ENCODE measurements at regions not wholly inside any gene's neighbourhood (a gene's known extent, or its start where the extent isn't known, plus 50 kb on each side); places are given as distances from the start of the nearest gene placed in this dataset.

DNA sequence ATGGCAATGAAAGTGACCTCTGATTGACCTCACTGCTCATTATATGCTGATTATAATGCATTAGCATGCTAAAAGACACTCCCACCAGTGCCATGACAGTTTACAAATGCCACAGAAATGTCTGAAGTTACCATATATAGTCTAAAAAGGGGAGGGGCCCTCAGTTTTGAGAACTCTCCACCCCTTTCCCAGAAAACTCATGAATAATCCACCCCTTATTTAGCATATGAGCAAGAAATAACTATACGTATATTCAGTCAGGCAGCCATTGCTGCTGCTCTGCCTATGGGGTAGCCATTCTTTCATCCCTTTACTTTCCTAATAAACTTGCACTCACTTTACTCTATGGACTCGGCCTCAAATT is 163.1 kb downstream of the ESM1 start:
- WGBS (ENCODE audit: low lambda C conversion rate) = 60% methylated on average over 2 of the region's 2 CpGs
- POLR2A ChIA-PET = no interaction called here
- DNase-seq = no peak
- no peaks in the 10 kb centered on the region for H3K79me2 ChIP-seq (ENCODE audit: insufficient read depth)
- H3K4me2 ChIP-seq = no peak overlapping the region
- H3K9me3 ChIP-seq = no peaks in the 10 kb centered on the region
- no peak overlapping the region for H3K9ac ChIP-seq
- no peak overlapping the region for H2AFZ ChIP-seq (ENCODE audit: low read depth)
- TF ChIP-seq SIN3A (IDR thresholded peaks at IDR 0.05; ENCODE audit: borderline replicate concordance, low read depth, low read length) = no peak
- TF ChIP-seq GATA2 (CRISPR knock-in tag; IDR thresholded peaks at IDR 0.05) = no peak
- TF ChIP-seq, protein P1, sequence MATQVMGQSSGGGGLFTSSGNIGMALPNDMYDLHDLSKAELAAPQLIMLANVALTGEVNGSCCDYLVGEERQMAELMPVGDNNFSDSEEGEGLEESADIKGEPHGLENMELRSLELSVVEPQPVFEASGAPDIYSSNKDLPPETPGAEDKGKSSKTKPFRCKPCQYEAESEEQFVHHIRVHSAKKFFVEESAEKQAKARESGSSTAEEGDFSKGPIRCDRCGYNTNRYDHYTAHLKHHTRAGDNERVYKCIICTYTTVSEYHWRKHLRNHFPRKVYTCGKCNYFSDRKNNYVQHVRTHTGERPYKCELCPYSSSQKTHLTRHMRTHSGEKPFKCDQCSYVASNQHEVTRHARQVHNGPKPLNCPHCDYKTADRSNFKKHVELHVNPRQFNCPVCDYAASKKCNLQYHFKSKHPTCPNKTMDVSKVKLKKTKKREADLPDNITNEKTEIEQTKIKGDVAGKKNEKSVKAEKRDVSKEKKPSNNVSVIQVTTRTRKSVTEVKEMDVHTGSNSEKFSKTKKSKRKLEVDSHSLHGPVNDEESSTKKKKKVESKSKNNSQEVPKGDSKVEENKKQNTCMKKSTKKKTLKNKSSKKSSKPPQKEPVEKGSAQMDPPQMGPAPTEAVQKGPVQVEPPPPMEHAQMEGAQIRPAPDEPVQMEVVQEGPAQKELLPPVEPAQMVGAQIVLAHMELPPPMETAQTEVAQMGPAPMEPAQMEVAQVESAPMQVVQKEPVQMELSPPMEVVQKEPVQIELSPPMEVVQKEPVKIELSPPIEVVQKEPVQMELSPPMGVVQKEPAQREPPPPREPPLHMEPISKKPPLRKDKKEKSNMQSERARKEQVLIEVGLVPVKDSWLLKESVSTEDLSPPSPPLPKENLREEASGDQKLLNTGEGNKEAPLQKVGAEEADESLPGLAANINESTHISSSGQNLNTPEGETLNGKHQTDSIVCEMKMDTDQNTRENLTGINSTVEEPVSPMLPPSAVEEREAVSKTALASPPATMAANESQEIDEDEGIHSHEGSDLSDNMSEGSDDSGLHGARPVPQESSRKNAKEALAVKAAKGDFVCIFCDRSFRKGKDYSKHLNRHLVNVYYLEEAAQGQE (IDR thresholded peaks at IDR 0.05; ENCODE audit: low read depth, low read length) = no peak
- TF ChIP-seq EP300 (IDR thresholded peaks at IDR 0.05; ENCODE audit: borderline replicate concordance in 1 of 2, low read depth in 1 of 2, low read length in 1 of 2) = no peak
- no peak for TF ChIP-seq MXI1 (IDR thresholded peaks at IDR 0.05; ENCODE audit: low read depth, low read length)
- no peaks in the 10 kb centered on the region for H3K4me1 ChIP-seq (ENCODE audit: control insufficient read depth in 1 of 2, insufficient read depth in 2 of 2, low read depth in 1 of 2, low read length in 1 of 2)
- H3F3A ChIP-seq (replicated peaks; ENCODE audit: insufficient read depth) = peaks cover 7% of the 10 kb centered on the region
- H4K20me1 ChIP-seq (ENCODE audit: insufficient read depth) = no peaks in the 10 kb centered on the region
- H3K27me3 ChIP-seq (ENCODE audit: insufficient read depth) = no peaks in the 10 kb centered on the region
- H3K4me3 ChIP-seq (ENCODE audit: low read depth in 2 of 2, low read length in 1 of 2) = no peak overlapping the region
- H3K9me2 ChIP-seq = no peaks in the 10 kb centered on the region
- H3K27ac ChIP-seq (ENCODE audit: low read depth in 2 of 2, low read length in 1 of 2) = no peak overlapping the region
- CTCF ChIA-PET = interaction anchor here (2.2 kb wide), 1 partner anchor 305 kb away, joined by 13 read pairs; the partner anchor contains the start of gene SNX18
- H3K36me3 ChIP-seq (replicated peaks in 1 of 2; ENCODE audit: control insufficient read depth in 1 of 2, insufficient read depth in 2 of 2, low read length in 1 of 2) = no peaks in the 10 kb centered on the region

DNA sequence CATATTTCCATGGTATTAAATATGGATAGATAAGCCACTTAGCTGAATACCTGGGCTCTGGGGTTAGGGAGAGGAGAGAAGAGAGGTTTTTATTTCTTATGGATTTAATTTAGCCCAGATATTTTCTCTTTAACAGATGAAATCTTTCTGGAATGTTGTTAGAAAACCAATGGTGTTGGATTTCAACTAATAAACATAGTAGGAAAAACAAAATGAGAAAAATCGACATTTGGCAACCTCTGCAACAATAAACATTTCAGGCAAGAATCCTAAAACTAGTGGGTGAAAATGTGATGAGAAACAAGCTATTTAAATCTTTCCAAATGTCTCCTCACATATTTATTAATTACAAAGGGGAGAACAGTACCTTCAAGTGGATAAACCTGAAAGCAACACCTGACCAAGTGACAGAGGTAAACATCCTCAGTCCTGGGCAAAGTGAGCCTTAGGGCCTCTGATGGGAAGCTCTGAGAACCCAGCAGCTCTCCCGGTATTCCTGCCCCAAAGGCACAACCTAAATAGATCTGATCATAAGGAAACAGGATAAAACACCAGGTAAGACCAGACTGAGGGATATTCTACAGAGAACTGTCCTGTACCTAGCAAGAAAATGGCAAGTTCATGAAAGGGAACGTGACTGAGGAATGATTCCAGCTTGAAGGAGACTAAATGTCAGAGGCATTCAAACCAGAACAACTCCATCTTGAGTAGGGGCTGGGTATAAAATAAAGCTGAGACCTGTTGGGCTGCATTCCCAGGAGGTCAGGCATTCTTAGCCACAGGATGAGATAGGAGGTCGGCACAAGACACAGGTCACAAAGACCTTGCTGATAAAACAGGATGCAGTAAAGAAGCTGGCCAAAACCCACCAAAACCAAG is 163.7 kb downstream of the ESM1 start:
- Histone ChIP-seq H3K9me3 (no peaks in the 10 kb centered on the region), H3F3A (replicated peaks; ENCODE audit: insufficient read depth) (peaks cover 7% of the 10 kb centered on the region), H3K4me3 (ENCODE audit: low read depth in 2 of 2, low read length in 1 of 2) (no peak overlapping the region), H3K9ac (no peak overlapping the region), H3K4me2 (no peak overlapping the region), H3K27ac (ENCODE audit: low read depth in 2 of 2, low read length in 1 of 2) (no peak overlapping the region), H4K20me1 (ENCODE audit: insufficient read depth) (no peaks in the 10 kb centered on the region), H3K9me2 (no peaks in the 10 kb centered on the region), H3K79me2 (ENCODE audit: insufficient read depth) (no peaks in the 10 kb centered on the region), H2AFZ (ENCODE audit: low read depth) (no peak overlapping the region), H3K4me1 (ENCODE audit: control insufficient read depth in 1 of 2, insufficient read depth in 2 of 2, low read depth in 1 of 2, low read length in 1 of 2) (no peaks in the 10 kb centered on the region), H3K27me3 (ENCODE audit: insufficient read depth) (no peaks in the 10 kb centered on the region), H3K36me3 (replicated peaks in 1 of 2; ENCODE audit: control insufficient read depth in 1 of 2, insufficient read depth in 2 of 2, low read length in 1 of 2) (no peaks in the 10 kb centered on the region)
- DNase-seq = no peak
- TF ChIP-seq NFIC (IDR thresholded peaks at IDR 0.05; ENCODE audit: borderline replicate concordance) (no peak), EP300 (IDR thresholded peaks at IDR 0.05; ENCODE audit: borderline replicate concordance in 1 of 2, low read depth in 1 of 2, low read length in 1 of 2) (no peak), ELF1 (IDR thresholded peaks at IDR 0.05) (no peak), FOXJ3 (CRISPR knock-in tag; IDR thresholded peaks at IDR 0.05) (no peak), RAD21 (IDR thresholded peaks at IDR 0.05; ENCODE audit: low read length) (no peak), GABPA (IDR thresholded peaks at IDR 0.05; ENCODE audit: low read depth) (no peak), TAF1 (IDR thresholded peaks at IDR 0.05; ENCODE audit: borderline replicate concordance, low read depth, low read length) (no peak), JUND (IDR thresholded peaks at IDR 0.05) (no peak), EZH2phosphoT487 (IDR thresholded peaks at IDR 0.05; ENCODE audit: borderline replicate concordance, low read depth) (no peak)
- TF ChIP-seq, protein P2, sequence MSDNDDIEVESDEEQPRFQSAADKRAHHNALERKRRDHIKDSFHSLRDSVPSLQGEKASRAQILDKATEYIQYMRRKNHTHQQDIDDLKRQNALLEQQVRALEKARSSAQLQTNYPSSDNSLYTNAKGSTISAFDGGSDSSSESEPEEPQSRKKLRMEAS (IDR thresholded peaks at IDR 0.05; ENCODE audit: low read depth) = no peak
- TF ChIP-seq, protein P3, sequence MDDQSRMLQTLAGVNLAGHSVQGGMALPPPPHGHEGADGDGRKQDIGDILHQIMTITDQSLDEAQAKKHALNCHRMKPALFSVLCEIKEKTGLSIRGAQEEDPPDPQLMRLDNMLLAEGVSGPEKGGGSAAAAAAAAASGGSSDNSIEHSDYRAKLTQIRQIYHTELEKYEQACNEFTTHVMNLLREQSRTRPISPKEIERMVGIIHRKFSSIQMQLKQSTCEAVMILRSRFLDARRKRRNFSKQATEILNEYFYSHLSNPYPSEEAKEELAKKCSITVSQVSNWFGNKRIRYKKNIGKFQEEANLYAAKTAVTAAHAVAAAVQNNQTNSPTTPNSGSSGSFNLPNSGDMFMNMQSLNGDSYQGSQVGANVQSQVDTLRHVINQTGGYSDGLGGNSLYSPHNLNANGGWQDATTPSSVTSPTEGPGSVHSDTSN (IDR thresholded peaks at IDR 0.05) = no peak
- TF ChIP-seq, protein P4, sequence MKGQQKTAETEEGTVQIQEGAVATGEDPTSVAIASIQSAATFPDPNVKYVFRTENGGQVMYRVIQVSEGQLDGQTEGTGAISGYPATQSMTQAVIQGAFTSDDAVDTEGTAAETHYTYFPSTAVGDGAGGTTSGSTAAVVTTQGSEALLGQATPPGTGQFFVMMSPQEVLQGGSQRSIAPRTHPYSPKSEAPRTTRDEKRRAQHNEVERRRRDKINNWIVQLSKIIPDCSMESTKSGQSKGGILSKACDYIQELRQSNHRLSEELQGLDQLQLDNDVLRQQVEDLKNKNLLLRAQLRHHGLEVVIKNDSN (IDR thresholded peaks at IDR 0.05; ENCODE audit: borderline replicate concordance, low read depth) = no peak
- TF ChIP-seq, protein P5, sequence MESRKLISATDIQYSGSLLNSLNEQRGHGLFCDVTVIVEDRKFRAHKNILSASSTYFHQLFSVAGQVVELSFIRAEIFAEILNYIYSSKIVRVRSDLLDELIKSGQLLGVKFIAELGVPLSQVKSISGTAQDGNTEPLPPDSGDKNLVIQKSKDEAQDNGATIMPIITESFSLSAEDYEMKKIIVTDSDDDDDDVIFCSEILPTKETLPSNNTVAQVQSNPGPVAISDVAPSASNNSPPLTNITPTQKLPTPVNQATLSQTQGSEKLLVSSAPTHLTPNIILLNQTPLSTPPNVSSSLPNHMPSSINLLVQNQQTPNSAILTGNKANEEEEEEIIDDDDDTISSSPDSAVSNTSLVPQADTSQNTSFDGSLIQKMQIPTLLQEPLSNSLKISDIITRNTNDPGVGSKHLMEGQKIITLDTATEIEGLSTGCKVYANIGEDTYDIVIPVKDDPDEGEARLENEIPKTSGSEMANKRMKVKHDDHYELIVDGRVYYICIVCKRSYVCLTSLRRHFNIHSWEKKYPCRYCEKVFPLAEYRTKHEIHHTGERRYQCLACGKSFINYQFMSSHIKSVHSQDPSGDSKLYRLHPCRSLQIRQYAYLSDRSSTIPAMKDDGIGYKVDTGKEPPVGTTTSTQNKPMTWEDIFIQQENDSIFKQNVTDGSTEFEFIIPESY (IDR thresholded peaks at IDR 0.05; ENCODE audit: borderline replicate concordance, low read depth) = no peak
- CTCF ChIA-PET = interaction anchor here (1.5 to 2.2 kb wide), 2 partner anchors 46 to 305 kb away, joined by 4 to 13 read pairs; partner anchors contain the start of gene SNX18
- 23% methylated on average over 4 of the region's 4 CpGs for WGBS (ENCODE audit: low lambda C conversion rate)
- POLR2A ChIA-PET = no interaction called here

All from SK-N-SH (cell line).